Tibial nerve (tissue), 4 donors: ENCODE measurements at regions not wholly inside any gene's neighbourhood (a gene's known extent, or its start where the extent isn't known, plus 50 kb on each side); places are given as distances from the start of the nearest gene placed in this dataset.

Experiments
- EP300 ChIP-seq, 2 donors: sonication (generic); formaldehyde crosslinking; IDR thresholded peaks; one replicate each; pipeline ENCODE4 v1.6.1; 2017; ENCODE audit warnings: antibody characterized with exemption in 2 of 2, mild to moderate bottlenecking in 1 of 2
- POLR2A ChIP-seq, 2 donors: fragments of 450-650 bp; IDR thresholded peaks; one replicate each; pipeline ENCODE4 v1.6.1; 2017; ENCODE audit warnings: antibody characterized with exemption in 2 of 2, mild to moderate bottlenecking in 2 of 2, moderate library complexity in 2 of 2
- TF ChIP-seq, protein P1 (sequence below), 5 experiments: fragments of 200-600 bp in 3 of 5; fragments of 450-650 bp in 2 of 5; sonication (generic) in 3 of 5; IDR thresholded peaks; one replicate each; pipeline ENCODE4 v1.5.1; 2016 to 2019; ENCODE audit warnings: antibody characterized with exemption in 5 of 5, mild to moderate bottlenecking in 3 of 5, moderate library complexity in 2 of 5

- TF ChIP-seq, protein P1, sequence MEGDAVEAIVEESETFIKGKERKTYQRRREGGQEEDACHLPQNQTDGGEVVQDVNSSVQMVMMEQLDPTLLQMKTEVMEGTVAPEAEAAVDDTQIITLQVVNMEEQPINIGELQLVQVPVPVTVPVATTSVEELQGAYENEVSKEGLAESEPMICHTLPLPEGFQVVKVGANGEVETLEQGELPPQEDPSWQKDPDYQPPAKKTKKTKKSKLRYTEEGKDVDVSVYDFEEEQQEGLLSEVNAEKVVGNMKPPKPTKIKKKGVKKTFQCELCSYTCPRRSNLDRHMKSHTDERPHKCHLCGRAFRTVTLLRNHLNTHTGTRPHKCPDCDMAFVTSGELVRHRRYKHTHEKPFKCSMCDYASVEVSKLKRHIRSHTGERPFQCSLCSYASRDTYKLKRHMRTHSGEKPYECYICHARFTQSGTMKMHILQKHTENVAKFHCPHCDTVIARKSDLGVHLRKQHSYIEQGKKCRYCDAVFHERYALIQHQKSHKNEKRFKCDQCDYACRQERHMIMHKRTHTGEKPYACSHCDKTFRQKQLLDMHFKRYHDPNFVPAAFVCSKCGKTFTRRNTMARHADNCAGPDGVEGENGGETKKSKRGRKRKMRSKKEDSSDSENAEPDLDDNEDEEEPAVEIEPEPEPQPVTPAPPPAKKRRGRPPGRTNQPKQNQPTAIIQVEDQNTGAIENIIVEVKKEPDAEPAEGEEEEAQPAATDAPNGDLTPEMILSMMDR (IDR thresholded peaks at IDR 0.05): no peak
- TF ChIP-seq EP300 (IDR thresholded peaks at IDR 0.05) (no peak), POLR2A (IDR thresholded peaks at IDR 0.05) (no peak)
Measured at GRCh38 chr19:27911122-27911898, 1301.6 kb downstream of the UQCRFS1 start.
